GM12878 (cell line): ENCODE measurements at regions not wholly inside any gene's neighbourhood (a gene's known extent, or its start where the extent isn't known, plus 50 kb on each side); places are given as distances from the start of the nearest gene placed in this dataset.

Experiments
- ATAC-seq: fragments of 200-7000 bp; cut with Tn5 transposase; 3 replicates; pipeline ENCODE4 v1.9.1; 2020; ENCODE audit warnings: mild to moderate bottlenecking, moderate library complexity
- BruUV-seq: library from RNA; stranded (reverse); fragments of 400-500 nt; replicated peaks from 2 replicates; lab custom pipeline; 2021; lab: Mats Ljungman, UMichigan
- CTCF ChIA-PET: fragments of 300-600 bp; sonication (Branson Sonifier 250); formaldehyde crosslinking; extraction: SDS; loops from one replicate; lab custom pipeline; 2021; ENCODE audit warnings: inconsistent platforms; lab: Yijun Ruan, JAX
- POLR2A ChIA-PET: fragments of 350-600 bp; formaldehyde crosslinking; extraction: SDS; loops from one replicate; lab custom pipeline; 2021; ENCODE audit warnings: inconsistent platforms; lab: Charles Lee
- RAD21 ChIA-PET: fragments of 300-600 bp; sonication (Branson Sonifier 250); formaldehyde crosslinking; loops from one replicate; lab custom pipeline; 2023; ENCODE audit warnings: antibody characterized with exemption; ENCODE audit not compliant: unreplicated experiment; lab: Charles Lee
- SMC1A ChIA-PET: fragments of 300-600 bp; sonication (Branson Sonifier 250); formaldehyde crosslinking; loops from one replicate; lab custom pipeline; 2023; ENCODE audit not compliant: unreplicated experiment, uncharacterized antibody; lab: Charles Lee
- DNase-seq: peaks from one replicate; pipeline ENCODE4 v3.0.0-alpha.2; 2011; ENCODE audit warnings: low read depth, low spot score
- FAIRE-seq: peaks from 3 replicates; lab custom pipeline; 2011; peaks lifted over from hg19 to GRCh38; lab: Jason Lieb, UNC
- H2AFZ ChIP-seq: 2 replicates; pipeline ENCODE4 v1.6.0; 2011; ENCODE audit warnings: low read depth, low read length, control low read depth; ENCODE audit not compliant: control insufficient read depth
- H3K27ac ChIP-seq: 2 replicates; pipeline ENCODE4 v1.5.1; 2011; ENCODE audit warnings: control low read depth; ENCODE audit not compliant: control insufficient read depth, insufficient read depth
- H3K27me3 ChIP-seq, 2 experiments: replicated peaks in 1 of 2; 2 replicates each; pipeline versions ENCODE4 v1.6.0 to v1.6.1; 2011; ENCODE audit warnings: low read length in 1 of 2; ENCODE audit not compliant: control insufficient read depth in 2 of 2, insufficient read depth in 2 of 2
- H3K36me3 ChIP-seq, 2 experiments: 2 replicates each; pipeline ENCODE4 v1.5.1; 2011; ENCODE audit warnings: low read length in 1 of 2; ENCODE audit not compliant: control insufficient read depth in 2 of 2, insufficient read depth in 2 of 2
- H3K4me1 ChIP-seq: 2 replicates; pipeline ENCODE4 v1.6.1; 2011; ENCODE audit warnings: mild to moderate bottlenecking, low read length, moderate library complexity, mixed read lengths; ENCODE audit not compliant: control insufficient read depth, insufficient read depth
- H3K4me2 ChIP-seq: 2 replicates; pipeline ENCODE4 v1.6.0; 2011; ENCODE audit warnings: control low read depth; ENCODE audit not compliant: control insufficient read depth, insufficient read depth
- H3K4me3 ChIP-seq: fragments of 200-600 bp; sonication (generic); 2 replicates; pipeline ENCODE4 v1.5.1; 2016
- H3K79me2 ChIP-seq: 2 replicates; pipeline ENCODE4 v1.6.0; 2011; ENCODE audit warnings: low read length; ENCODE audit not compliant: control insufficient read depth, insufficient read depth
- H3K9ac ChIP-seq: 2 replicates; pipeline ENCODE4 v1.8.0; 2011; ENCODE audit warnings: low read length, control low read depth, mixed read lengths; ENCODE audit not compliant: control insufficient read depth, insufficient read depth
- H3K9me3 ChIP-seq: replicated peaks from 3 replicates; pipeline ENCODE4 v1.5.1; 2011; ENCODE audit warnings: mild to moderate bottlenecking, low read length; ENCODE audit not compliant: control insufficient read depth, insufficient read depth
- H4K20me1 ChIP-seq: 2 replicates; pipeline ENCODE4 v1.6.0; 2011; ENCODE audit not compliant: control insufficient read depth, insufficient read depth
- EP300 ChIP-seq, 2 experiments: fragments of 150-350 bp in 1 of 2; IDR thresholded peaks; 2 replicates each; pipeline ENCODE4 v1.6.1; 2011 to 2012; ENCODE audit warnings: low read depth in 2 of 2, low read length in 2 of 2, borderline replicate concordance in 1 of 2, improper control_type of control experiment in 1 of 2, inconsistent platforms in 1 of 2; ENCODE audit not compliant: control insufficient read depth in 1 of 2
- NFIC ChIP-seq: IDR thresholded peaks from 2 replicates; pipeline ENCODE4 v1.6.1; 2012; ENCODE audit warnings: low read depth, mild to moderate bottlenecking, inconsistent platforms, low read length, moderate library complexity
- SKIL ChIP-seq: fragments of 450-650 bp; IDR thresholded peaks from 2 replicates; pipeline ENCODE4 v1.6.1; 2017; ENCODE audit warnings: mild to moderate bottlenecking, low read depth, inconsistent platforms; ENCODE audit not compliant: poor library complexity, severe bottlenecking
- ZNF274 ChIP-seq: IDR thresholded peaks from one replicate; pipeline ENCODE4 v1.8.0; 2011; ENCODE audit not compliant: insufficient read length, insufficient read depth
- WGBS: methylation state at CpG from one replicate; pipeline ENCODE4 v1.1.6; 2016; ENCODE audit warnings: low lambda C conversion rate; ENCODE audit not compliant: insufficient replicate concordance, insufficient coverage; ENCODE audit errors: missing lambda C conversion rate; 5-methylcytosine and 5-hydroxymethylcytosine counted together
- in situ Hi-C: fragments of 300-500 bp; cut with MboI; formaldehyde crosslinking; loops from 9 replicates; pipeline ENCODE4 v1.14.3; 2018; ENCODE audit warnings: mixed read lengths
- intact Hi-C: fragments of 100-400 bp; cut with micrococcal nuclease; formaldehyde crosslinking; loops from one replicate; pipeline ENCODE4 v1.14.2; 2022; ENCODE audit not compliant: unreplicated experiment

GRCh38 chr3:31262201-31262600, 270.5 kb upstream of the STT3B start:
- ATAC-seq: no peak
- ChIA-PET RAD21 (no interaction called here), CTCF (interaction anchor here (1.1 to 2.0 kb wide), 2 partner anchors 9 to 18 kb away, joined by 3 to 4 read pairs; no protein-coding TSS in a partner anchor), SMC1A (interaction anchor here (0.7 kb wide), 1 partner anchor 12 kb away, joined by 3 read pairs; no protein-coding TSS in a partner anchor), POLR2A (no interaction called here)
- no peak overlapping the region for H3K9ac ChIP-seq
- H3K79me2 ChIP-seq: no peaks in the 10 kb centered on the region
- no peak overlapping the region for H3K4me2 ChIP-seq
- intact Hi-C loops: no loop called here
- H4K20me1 ChIP-seq: no peaks in the 10 kb centered on the region
- no peaks in the 10 kb centered on the region for H3K4me1 ChIP-seq
- no peak overlapping the region for H3K4me3 ChIP-seq
- no peak overlapping the region for H3K27ac ChIP-seq
- no peak for DNase-seq
- H3K9me3 ChIP-seq: peaks cover 3% of the 10 kb centered on the region; the same call in 1 of the 3 replicates
- no TSS peak for BruUV-seq
- no peak for FAIRE-seq
- H3K27me3 ChIP-seq: no peaks in the 10 kb centered on the region
- 46% methylated on average over 2 of the region's 2 CpGs for WGBS
- no peaks in the 10 kb centered on the region for H3K36me3 ChIP-seq
- in situ Hi-C loops: no loop called here
- H2AFZ ChIP-seq: no peak overlapping the region
- TF ChIP-seq ZNF274: no peak
- no peak for TF ChIP-seq EP300 (IDR thresholded peaks at IDR 0.05; ENCODE audit: borderline replicate concordance in 1 of 2, control insufficient read depth in 1 of 2, low read depth in 2 of 2, low read length in 2 of 2)
- TF ChIP-seq, all 136 proteins: peak for 0

- no peak for ATAC-seq
- CTCF ChIA-PET: interaction anchor here (1.6 kb wide), 1 partner anchor 172 kb away, joined by 3 read pairs; no protein-coding TSS in a partner anchor
- Histone ChIP-seq H3K27ac (no peak overlapping the region), H4K20me1 (no peaks in the 10 kb centered on the region), H3K9ac (no peak overlapping the region), H3K9me3 (peaks cover 3% of the 10 kb centered on the region; the same call in 1 of the 3 replicates), H2AFZ (no peak overlapping the region), H3K27me3 (no peaks in the 10 kb centered on the region), H3K4me3 (no peak overlapping the region), H3K4me1 (no peaks in the 10 kb centered on the region), H3K4me2 (no peak overlapping the region), H3K79me2 (no peaks in the 10 kb centered on the region), H3K36me3 (no peaks in the 10 kb centered on the region)
- DNase-seq: no peak
- 10% methylated on average over 1 of the region's 1 CpG for WGBS
- POLR2A ChIA-PET: no interaction called here
- RAD21 ChIA-PET: no interaction called here
- TF ChIP-seq NFIC (no peak), SKIL (no peak)
- intact Hi-C loops (no loop called here), in situ Hi-C loops (no loop called here)
- BruUV-seq: no TSS peak
- SMC1A ChIA-PET: no interaction called here
- FAIRE-seq: no peak
These were observed 268.8 kb upstream of the STT3B start for GRCh38 chr3:31263897-31264296.
